Stimulated activated CD8-positive, alpha-beta memory T cell treated with anti-CD3 and anti-CD28 coated beads, Interleukin-7, amount 100 ng/mL, for 1 hour (primary cell): ENCODE measurements at regions not wholly inside any gene's neighbourhood (a gene's known extent, or its start where the extent isn't known, plus 50 kb on each side); places are given as distances from the start of the nearest gene placed in this dataset.

ENCODE experiments used
- DNase-seq, 2 donors: peaks; one replicate each; pipeline ENCODE4 v3.0.0-alpha.2; 2020; ENCODE audit warnings: low read depth in 2 of 2

DNA sequence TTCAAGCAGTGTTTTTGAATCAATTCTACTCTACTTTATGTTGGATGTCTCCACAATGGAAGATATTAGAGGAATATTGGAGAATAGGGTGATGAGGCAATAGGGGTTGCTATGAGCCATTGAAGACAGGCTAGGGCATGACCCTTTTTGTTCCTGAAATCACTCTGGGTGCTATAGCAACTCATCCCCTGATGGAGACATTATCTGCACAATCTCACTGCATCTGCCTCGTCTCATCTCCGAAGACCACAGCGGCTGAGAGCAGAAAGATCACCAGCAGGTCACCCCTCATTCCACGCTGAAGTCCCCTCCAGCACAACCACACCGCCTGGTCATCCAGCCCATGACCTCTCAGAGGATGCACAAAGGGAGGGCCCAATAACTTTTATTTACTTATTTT, 150.4 kb upstream of the TMEM132C start:
- DNase-seq: no peak

DNA sequence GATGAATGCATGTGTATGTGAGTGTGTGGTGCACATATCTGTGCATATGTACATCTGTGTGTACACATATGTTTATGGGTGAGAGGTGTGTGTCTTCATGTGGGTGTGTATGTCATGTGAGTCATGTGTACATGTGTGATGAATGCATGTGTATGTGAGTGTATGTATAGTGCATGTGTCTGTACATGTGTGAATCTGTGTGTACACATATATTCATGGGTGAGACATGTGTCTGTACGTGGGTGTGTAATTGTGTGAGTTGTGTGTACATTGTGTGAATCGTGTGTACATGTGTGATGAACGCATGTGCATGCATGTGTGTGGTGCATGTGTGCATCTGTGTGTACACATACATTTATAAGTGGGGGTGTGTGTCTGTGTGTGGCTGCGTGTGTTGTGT, 146.9 kb upstream of the TMEM132C start:
- DNase-seq: no peak

DNA sequence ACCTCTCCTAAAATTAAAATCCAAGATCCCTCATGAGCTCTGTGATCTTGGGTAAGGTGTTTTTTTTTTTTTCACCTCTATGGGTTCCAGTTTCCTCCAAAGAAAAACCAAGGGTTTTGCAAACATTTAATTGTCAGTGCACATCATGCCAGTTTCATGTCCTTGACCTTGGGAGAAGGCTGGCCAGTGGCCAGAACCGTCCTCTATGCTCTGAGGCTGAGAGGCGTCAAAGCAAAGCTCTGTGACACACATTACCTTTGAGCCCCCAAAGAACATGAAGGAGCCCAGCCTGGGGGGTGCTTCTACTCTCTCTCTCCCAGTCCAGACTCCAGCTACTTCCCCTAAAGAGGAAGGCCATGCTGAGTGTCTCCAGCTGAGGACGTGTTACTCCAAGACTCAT, 145.5 kb upstream of the TMEM132C start:
- no peak for DNase-seq

DNA sequence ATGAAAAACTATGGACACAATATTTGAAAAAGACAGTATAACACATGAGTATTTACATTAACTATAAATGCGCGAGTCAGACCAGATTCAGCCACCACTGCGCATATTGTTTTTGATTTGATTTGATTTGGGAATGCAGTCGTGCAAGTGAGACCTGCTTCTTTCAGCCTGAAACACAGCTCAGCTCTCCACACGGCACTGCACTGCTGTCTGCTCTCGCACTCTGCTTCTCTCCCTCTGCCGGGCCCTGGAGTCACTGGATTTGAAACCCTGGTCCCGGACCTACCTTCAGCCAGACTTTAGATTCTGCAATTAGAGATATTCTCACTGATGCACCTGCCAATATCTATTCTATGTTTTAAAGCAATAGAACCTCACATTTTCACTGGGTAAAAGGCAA, 143.9 kb upstream of the TMEM132C start:
- DNase-seq: no peak

DNA sequence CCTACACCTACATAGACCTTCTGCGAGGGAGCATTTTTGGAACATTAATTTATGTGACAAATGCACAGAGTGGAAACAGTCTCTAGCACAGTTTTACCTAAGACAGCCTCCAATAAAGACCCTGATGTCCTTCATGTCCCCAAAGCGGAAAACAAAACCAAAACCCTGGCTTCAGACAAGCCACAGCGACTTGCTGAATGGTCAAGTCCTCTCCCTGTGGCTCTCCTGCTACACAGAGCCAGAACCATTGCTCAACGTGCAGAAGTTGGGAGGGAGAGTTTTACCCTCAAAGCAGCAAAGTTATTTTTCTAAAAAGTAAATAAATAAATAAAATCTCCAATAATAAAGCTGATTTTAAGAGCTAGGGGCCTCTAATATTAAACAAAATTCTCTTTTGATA, 135.0 kb upstream of the TMEM132C start:
- no peak for DNase-seq

DNA sequence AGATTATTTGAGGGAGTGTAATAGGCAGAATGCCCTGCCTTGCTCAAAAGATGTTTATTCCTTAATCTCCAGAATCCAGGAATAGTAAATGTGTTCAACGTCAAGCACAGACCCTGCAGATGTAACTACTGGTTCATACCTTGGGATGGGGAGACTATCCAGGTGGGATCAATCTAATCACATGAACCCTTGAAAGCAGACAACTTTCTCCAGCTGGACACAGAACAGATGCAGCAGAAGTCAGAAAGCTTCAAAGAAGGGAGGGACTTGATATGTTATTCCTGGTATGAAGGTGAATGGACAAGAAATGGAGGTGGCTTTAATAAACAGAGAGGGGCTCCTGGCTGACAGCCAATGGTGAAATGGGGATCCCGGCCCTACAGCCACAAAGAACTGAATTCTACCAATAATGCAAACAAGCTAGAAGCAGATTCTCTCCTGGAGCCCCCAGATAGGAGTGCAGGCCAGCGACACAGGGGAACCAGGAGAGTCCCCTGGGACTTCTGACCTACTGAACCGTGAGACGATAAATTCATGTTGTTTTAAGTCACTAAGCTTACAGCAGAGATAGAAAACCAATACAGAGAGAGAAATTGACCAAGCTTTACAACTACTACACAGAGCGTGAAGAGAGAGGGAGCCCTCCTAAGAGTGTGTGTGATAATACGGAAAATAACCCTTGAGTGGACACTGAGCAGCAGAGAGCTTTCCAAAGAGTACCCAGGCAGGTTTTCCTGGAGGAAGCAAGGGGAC, 133.5 kb upstream of the TMEM132C start:
- no peak for DNase-seq

DNA sequence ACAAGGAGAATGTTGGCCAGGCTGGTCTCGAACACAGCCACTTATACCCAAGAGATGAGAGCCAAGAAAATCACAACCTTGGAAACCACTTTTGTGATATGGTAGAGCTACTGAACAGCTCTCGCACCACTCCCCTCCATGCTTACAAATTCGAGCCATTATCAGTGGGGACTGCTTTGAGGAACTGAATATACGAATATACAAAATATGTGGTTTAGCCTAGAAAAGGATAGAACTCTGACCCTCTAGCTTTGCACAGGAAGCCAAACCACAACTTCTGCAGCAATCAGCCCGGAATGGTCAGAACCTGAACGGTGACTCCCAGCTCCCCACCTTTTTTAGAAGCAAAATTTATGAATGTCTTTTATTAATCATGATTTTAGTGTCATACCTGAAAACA, 129.8 kb upstream of the TMEM132C start:
- DNase-seq: no peak

DNA sequence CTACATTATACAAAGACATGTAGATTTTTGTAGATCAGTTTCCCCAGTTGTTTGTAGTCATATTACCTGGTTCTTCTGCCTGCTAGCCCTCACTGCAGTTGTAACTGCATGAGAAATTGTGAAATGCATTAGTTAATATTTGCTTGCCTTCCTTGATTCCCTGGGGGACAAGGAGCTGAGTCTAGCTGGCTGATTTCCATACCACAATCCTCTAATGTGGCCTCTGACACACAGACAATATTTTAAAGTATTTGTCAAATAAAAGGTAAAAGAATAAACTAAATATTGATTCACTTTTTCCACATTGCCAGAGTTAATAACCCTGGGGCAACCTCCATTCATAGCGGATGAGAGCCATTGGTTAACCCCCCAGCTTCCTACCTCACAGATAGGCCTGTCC, 128.8 kb upstream of the TMEM132C start:
- DNase-seq: no peak

DNA sequence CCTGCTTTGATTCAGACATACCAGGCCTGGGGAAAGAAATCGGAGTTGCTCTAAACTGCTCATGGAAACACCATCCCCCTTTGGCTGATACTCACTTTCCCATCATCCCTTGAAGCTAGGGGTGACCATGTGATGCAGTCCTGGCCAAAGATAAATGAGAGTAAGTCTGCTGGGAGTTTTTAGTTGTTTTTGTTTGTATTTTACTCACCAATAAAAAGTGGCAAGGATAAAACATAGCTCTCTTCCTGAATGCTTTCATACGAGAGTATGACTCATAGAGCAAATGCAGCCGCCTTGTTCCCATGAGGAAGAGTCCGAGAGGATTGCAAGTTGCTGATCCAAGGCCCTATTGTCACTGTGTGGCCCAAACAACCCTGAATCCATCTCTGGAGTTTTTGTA, 126.4 kb upstream of the TMEM132C start:
- no peak for DNase-seq

DNA sequence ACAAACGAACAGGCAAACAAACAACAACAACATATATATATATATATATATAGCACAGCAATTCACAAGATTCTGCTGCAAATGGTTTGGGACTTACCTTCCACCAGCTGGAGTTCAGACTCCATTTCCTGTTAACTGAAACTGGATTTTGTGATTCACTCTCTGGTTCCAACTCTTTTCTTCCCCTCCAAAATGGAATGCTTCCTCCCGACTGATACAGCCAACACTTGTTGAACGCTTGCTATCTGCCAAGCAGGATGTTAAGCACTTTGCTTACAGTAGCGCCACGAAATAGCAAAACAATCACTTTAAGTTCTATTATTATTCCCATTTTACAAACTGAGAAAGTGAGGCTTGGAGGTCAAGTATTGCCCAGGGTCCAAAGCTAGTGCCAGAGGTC, 116.0 kb upstream of the TMEM132C start:
- no peak for DNase-seq

DNA sequence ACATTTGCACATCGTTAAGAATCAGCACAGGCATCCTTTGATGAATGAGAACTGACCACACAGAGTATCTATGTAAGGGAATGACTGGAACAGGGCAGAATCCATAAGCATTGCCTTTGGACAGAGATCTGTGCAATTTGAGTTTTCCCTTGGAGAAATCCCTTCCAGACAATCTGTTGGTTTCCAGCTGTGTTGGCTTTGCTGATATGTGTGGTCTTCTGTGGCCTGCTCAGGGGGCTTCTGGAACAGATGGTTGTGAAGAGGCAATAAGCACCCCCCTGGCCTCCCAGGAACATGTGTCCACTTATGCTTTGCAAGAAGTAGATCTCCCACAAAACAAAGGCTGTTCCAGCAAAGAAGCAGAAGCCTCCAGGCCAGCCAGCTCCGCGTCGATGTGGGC, 111.4 kb upstream of the TMEM132C start:
- DNase-seq: no peak

DNA sequence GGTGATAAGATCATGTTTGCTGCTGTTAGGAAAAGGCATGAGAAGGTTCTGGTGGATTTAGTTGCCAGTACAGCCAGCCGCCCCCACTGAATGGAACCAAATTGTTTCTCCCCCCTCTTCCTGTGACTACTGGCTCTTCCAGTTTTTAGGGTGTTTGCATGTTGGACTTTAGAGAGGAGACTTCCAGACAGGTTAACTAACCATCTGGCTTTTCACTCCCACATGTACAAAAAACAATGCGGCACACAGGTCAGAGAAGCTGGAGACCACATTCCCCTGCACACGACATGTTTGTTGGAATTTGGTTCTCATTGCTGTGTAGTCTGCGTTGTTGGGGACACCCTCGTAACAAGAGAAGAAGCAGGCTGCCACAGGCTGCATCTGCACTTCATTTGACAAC, 103.9 kb upstream of the TMEM132C start:
- no peak for DNase-seq

DNA sequence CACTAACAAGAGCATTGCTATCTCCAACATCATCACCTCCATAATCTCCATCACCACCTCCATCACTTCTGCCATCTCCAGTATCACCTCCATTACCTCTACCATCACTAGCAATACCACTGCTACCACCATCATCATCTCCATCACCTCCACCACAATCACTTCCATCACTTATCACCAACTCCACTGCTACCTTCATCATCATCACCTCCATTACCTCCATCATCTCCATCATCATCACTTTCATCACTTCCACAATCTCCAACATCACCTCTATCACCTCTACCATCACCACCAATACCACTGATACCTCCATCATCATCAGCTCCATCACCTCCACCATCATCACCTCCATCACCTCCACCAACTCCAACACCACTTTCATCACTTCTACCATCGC, 102.4 kb upstream of the TMEM132C start:
- DNase-seq: no peak

DNA sequence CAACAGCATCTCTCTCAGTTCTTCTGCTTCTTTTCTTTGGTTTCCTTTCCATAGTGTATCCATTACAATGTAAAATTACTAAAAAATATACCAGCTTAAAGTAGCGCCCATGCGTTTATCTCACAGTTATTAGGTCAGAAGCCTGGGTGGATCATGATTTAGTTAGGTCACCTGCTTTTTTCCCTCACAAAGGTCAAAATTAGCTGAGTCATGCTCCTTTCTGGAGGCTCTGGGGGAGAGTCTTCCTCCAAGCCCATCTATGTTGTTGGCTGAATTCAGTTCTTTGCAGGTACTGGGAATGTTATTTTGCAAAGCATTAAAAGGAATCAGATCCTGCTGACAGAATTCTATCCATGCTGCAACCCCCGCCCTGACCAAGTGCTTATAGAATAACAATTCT, 101.6 kb upstream of the TMEM132C start:
- no peak for DNase-seq

DNA sequence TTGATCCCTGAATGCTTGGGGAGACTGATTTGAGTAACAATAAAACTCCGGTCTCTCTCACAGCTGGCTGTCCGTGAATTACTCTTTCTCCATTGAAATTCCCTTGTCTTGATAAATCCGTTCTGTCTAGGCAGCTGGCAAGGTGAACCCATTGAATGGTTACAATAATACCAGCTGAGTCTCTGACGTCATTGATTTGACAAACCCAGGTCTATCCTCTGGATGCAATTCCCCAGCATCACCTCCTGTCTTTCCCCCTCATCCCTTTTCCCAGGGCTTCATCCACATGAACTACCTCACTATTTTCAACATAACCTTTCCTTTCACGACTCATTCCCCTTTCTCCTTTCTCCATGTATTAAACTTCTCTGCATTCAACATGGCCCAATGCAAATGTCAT, 98.7 kb upstream of the TMEM132C start:
- DNase-seq: no peak

DNA sequence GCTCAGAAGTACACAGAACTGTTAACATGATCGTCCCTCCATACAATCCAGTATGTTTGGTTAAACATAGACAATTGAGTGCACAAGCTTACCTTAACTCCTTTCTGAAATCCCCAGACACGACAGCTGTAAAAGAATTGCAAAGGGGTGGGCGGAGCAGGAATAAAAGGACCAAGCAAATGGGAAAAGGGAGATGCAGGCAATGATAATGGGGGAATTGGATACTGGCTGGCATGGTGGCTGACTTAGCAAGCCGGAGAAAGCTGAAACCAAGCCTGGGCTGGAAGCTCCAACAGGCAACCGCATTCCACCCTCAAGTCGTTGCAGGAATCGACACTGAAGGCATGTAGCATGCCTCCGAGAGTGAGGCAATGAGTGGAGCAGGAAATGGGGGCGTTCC, 96.8 kb upstream of the TMEM132C start:
- DNase-seq: no peak

DNA sequence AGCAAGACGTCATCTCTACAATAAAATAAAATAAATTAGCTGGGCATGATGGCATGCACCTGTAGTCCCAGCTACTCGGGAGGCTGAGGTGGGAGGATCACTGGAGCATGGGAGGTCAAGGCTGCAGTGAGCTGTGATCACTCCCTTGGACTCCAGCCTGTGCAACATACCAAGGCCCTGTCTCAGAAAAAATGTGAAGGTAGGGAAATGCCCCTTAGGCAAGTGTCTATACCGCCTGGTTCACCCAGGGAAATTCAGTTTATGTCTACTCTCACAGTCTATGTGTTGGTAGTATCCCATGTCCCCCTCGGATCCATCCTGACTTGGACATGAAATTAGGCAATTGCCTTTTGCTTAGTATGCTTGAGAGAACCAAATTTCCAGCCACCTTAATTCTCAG, 88.4 kb upstream of the TMEM132C start:
- DNase-seq: no peak

DNA sequence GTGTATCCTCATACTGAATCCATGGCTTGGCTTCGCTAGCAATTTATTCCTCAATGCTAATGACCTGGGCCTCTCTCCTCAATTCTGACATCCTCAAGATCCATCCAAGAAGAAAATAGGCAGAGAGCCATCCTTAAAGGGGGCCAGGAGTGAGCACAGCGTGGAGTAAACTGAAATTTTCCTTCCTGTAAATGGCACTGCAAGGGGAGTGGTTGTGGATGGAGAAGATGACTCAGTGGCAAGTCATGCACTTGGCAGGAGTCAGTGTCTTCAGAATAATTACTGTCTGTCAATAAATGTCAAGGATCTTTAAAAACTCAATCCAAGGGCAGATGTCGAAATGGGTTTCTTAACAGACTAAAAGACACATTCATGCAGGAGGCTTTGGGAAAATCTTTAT, 88.0 kb upstream of the TMEM132C start:
- DNase-seq: no peak

DNA sequence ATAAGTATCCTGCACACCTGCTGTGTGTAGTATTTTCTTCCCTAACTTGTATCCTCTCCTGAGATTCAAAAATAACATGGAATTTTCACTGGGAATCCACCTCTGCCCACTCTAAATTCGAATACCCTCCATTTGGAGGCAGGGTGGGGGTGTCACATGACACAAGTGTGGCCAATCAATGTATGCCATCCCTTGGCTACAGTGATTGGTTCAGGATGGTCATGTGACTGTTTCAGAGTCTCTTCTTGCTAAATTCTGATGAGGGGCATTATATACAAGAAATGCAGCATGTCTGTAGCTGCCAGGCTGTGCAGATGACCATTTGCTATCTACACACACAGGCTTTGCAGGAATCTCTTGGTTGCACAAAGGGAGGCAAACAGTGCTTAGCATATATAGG, 86.8 kb upstream of the TMEM132C start:
- DNase-seq: no peak

DNA sequence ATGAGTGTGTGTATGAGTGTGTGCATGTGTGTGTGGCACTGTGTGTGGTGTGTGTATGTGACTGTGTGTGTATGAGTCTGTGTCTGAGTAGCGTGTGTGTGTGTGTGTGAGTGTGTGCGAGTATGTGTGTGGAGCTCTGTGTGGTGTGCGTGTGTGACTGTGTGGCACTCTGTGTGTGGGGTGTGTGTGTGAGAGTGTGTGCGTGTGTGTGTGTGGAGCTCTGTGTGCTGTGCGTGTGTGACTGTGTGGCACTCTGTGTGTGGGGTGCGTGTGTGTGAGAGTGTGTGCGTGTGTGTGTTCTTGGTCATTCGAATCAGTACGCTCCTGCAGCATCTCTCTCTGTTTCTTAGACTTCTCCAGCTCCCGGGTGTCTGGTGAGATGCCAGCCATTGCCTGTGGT, 76.9 kb upstream of the TMEM132C start:
- no peak for DNase-seq

DNA sequence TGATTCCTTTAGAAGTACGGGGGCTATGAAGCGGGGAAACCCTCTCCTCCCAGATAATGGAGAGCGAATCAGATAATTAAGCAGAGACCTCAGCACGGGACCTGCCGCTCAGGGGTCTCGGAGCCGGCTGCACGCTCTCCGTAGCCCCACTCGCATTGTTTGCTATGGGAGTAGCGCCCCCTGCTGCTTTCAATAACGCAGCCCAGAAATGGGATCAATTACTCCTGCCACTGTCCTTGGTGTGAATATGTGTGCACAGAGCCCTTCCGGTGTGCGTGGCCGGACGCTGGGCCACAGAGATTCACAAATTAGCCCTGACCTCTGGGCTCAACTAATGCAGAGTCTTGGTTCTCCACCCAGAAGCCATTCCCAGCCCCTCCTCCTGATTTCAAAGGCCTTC, 76.4 kb upstream of the TMEM132C start:
- no peak for DNase-seq

DNA sequence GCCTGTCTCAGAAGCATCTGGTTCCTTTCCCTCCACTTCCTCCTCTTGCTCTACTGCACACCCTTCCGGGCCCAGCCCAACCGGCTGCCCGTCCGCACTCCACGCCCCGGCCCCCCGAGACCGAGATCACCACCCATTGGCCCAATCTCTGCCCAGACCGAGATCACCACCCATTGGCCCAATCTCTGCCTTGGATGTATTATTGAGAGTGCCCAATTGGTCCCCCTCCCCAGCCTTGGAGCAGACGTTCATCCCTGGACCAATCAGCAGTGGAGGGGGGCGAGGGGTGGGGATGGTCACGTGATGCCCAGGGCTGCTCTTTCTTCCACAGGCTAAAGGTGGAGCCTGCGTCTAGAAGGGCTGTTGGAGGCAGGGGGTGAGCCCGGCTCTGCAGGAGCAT, 75.6 kb upstream of the TMEM132C start:
- DNase-seq: no peak

DNA sequence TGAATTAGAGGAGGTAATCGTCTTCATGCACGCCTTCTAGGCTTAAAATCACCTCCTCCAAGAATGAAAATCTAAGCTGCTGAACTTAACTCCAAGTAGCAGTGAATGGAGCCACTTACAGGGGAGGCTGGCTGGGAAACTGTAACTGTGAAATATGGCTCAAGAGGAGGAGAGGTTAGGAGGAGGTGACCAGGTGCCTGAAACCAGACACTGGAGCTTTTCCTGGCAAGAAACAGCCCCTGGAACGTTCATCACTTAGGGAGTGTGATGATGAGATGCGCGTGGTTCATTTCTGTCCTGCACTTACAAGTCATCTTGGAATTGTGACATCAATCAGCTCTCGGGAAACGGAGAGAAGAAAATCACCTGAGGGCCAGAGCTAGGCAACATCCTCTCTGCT, 62.3 kb upstream of the TMEM132C start:
- no peak for DNase-seq

DNA sequence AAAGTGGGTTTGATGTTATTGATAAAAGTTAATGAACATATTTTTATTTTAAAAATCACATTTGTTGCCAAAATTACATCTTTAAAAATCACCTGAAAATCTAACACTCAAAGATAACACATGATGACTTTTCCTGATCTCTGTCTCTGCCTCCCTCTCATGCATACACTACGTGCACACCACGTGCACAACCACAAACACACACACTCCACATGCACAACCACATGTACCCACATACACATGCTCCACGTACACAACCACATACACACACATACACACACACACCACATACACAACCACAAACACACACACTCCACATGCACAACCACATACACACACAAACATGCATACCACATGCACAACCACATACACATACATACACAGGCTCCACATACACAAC, 61.8 kb upstream of the TMEM132C start:
- DNase-seq: no peak
